ENCODE measurements at regions not wholly inside any gene's neighbourhood (a gene's known extent, or its start where the extent isn't known, plus 50 kb on each side); places are given as distances from the start of the nearest gene placed in this dataset.

DNA sequence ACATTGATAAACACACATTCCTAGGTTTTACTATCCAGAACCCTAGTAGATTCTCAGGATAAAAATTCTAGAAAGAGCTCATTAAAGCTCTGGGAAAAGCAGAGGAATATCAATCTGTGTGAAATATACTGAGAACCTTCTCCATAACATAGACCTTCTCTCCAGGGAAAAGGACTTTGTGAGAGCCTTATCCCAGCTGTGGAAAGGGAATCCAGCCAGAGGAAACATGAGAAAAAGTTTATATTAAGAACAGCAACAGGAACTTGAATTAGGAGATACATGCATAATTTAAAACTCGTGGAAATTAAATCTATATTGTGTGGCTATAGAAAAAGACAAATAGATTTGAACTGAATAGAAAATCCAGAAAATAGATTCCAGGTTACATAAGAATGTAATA lies 1639.9 kb downstream of the EFNB2 start:
- TF ChIP-seq POLR2A (IDR thresholded peaks at IDR 0.05), result no peak
- no peak for TF ChIP-seq POLR2AphosphoS5 (IDR thresholded peaks at IDR 0.05)
- TF ChIP-seq CTCF (IDR thresholded peaks at IDR 0.05), result no peak
- Histone ChIP-seq H3K27ac (no peak overlapping the region), H3K9me3 (no peaks in the 10 kb centered on the region), H3K36me3 (no peaks in the 10 kb centered on the region), H3K4me3 (no peak overlapping the region), H3K27me3 (no peaks in the 10 kb centered on the region), H3K4me1 (no peaks in the 10 kb centered on the region)
- DNase-seq (ENCODE audit: low spot score in 2 of 2), result no peak
- intact Hi-C loops (cut with DNase I; ENCODE audit: low total_unique reads), result no loop called here

DNA sequence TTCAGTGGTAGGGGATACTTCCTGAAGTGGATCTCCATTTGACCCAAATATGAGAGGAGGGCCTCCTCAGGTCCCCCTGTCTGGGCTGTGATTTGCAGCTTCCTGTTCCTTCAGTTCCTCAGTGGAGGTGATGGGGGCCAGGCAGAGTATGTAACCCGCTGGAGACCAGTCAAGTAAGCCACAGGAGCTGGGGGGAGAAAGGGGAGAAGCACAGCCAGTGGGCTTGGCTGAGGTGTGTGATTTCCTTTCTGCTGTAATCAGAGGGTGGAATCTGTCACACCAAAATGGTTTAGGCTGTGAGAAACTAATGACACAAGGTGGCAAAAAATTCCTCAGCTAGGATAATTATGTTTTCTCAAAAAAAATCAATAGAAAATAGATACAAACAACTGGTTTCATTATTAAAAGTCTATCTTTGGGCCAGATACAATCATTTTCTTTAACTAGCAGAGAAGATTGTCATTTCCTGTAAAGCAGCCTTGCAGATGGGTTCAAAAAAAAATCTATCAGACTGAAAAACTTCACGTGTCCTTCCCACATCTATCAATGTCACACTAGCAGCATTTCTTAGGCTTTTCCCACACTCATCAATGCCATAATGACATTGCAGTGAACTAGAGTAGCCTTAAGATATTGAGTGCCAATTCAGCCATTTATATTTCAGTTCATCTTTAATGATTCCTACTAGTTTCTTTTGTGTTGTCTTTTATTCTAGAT lies 1660.3 kb downstream of the EFNB2 start:
- H3K27ac ChIP-seq, result no peak overlapping the region
- H3K36me3 ChIP-seq, result no peaks in the 10 kb centered on the region
- no peak overlapping the region for H3K4me3 ChIP-seq
- intact Hi-C loops (cut with DNase I; ENCODE audit: low total_unique reads), result no loop called here
- H3K27me3 ChIP-seq, result no peaks in the 10 kb centered on the region
- no peak for TF ChIP-seq POLR2AphosphoS5 (IDR thresholded peaks at IDR 0.05)
- no peak for TF ChIP-seq POLR2A (IDR thresholded peaks at IDR 0.05)
- no peak for TF ChIP-seq CTCF (IDR thresholded peaks at IDR 0.05)
- H3K9me3 ChIP-seq, result no peaks in the 10 kb centered on the region
- no peaks in the 10 kb centered on the region for H3K4me1 ChIP-seq
- no peak for DNase-seq (ENCODE audit: low spot score in 2 of 2)

- no peak overlapping the region for H3K27ac ChIP-seq
- no peaks in the 10 kb centered on the region for H3K9me3 ChIP-seq
- H3K27me3 ChIP-seq, result no peaks in the 10 kb centered on the region
- intact Hi-C loops (cut with DNase I; ENCODE audit: low total_unique reads), result no loop called here
- no peak for DNase-seq (ENCODE audit: low spot score in 2 of 2)
- H3K4me1 ChIP-seq, result no peaks in the 10 kb centered on the region
- no peak overlapping the region for H3K4me3 ChIP-seq
- no peak for TF ChIP-seq POLR2A (IDR thresholded peaks at IDR 0.05)
- no peak for TF ChIP-seq POLR2AphosphoS5 (IDR thresholded peaks at IDR 0.05)
- TF ChIP-seq CTCF (IDR thresholded peaks at IDR 0.05), result no peak
- H3K36me3 ChIP-seq, result no peaks in the 10 kb centered on the region
Measured at GRCh38 chr13:104872153-104872552, 1663.3 kb downstream of the EFNB2 start.

- TF ChIP-seq POLR2A (IDR thresholded peaks at IDR 0.05) (no peak), CTCF (IDR thresholded peaks at IDR 0.05) (no peak), POLR2AphosphoS5 (IDR thresholded peaks at IDR 0.05) (no peak)
- Histone ChIP-seq H3K27ac (no peak overlapping the region), H3K4me1 (no peaks in the 10 kb centered on the region), H3K27me3 (no peaks in the 10 kb centered on the region), H3K9me3 (no peaks in the 10 kb centered on the region), H3K36me3 (no peaks in the 10 kb centered on the region), H3K4me3 (no peak overlapping the region)
- DNase-seq (ENCODE audit: low spot score in 2 of 2), result no peak
- intact Hi-C loops (cut with DNase I; ENCODE audit: low total_unique reads), result no loop called here
Measured at GRCh38 chr13:104871456-104871855, 1664.0 kb downstream of the EFNB2 start.

GRCh38 chr13:104869501-104869900 lies 1666.0 kb downstream of the EFNB2 start:
- H3K4me3 ChIP-seq, result no peak overlapping the region
- H3K36me3 ChIP-seq, result no peaks in the 10 kb centered on the region
- H3K9me3 ChIP-seq, result no peaks in the 10 kb centered on the region
- H3K27me3 ChIP-seq, result no peaks in the 10 kb centered on the region
- TF ChIP-seq POLR2A (IDR thresholded peaks at IDR 0.05) (no peak), CTCF (IDR thresholded peaks at IDR 0.05) (no peak), POLR2AphosphoS5 (IDR thresholded peaks at IDR 0.05) (no peak)
- H3K27ac ChIP-seq, result no peak overlapping the region
- intact Hi-C loops (cut with DNase I; ENCODE audit: low total_unique reads), result no loop called here
- no peak for DNase-seq (ENCODE audit: low spot score in 2 of 2)
- H3K4me1 ChIP-seq, result no peaks in the 10 kb centered on the region

All from breast epithelium (tissue), 4 donors.